HL-60 (cell line): ENCODE measurements at regions not wholly inside any gene's neighbourhood (a gene's known extent, or its start where the extent isn't known, plus 50 kb on each side); places are given as distances from the start of the nearest gene placed in this dataset.

ENCODE experiments used
- DNase-seq, 2 experiments: peaks; one replicate each; pipeline ENCODE4 v3.0.0-alpha.2; 2010 to 2020; ENCODE audit warnings: low read depth in 1 of 2, low spot score in 1 of 2
- H3K27ac ChIP-seq: fragments of 250-450 bp; sonication (Bioruptor Pico); replicated peaks from 2 replicates; pipeline ENCODE4 v1.5.1; 2020; ENCODE audit warnings: mild to moderate bottlenecking, moderate library complexity
- H3K27me3 ChIP-seq: fragments of 250-450 bp; sonication (Bioruptor Pico); 2 replicates; pipeline ENCODE4 v1.5.1; 2021; ENCODE audit warnings: mild to moderate bottlenecking, moderate library complexity; ENCODE audit not compliant: insufficient read depth, poor library complexity, severe bottlenecking
- H3K4me3 ChIP-seq: replicated peaks from 2 replicates; pipeline ENCODE4 v1.5.1; 2011; ENCODE audit warnings: mild to moderate bottlenecking, control low read depth, low read length; ENCODE audit not compliant: insufficient read depth
- GABPA ChIP-seq: IDR thresholded peaks from 2 replicates; pipeline ENCODE4 v1.6.1; 2012; ENCODE audit warnings: low read depth
- POLR2AphosphoS5 ChIP-seq: IDR thresholded peaks from 2 replicates; pipeline ENCODE4 v1.6.1; 2012; ENCODE audit warnings: low read depth
- REST ChIP-seq: IDR thresholded peaks from 2 replicates; pipeline ENCODE4 v1.6.1; 2012; ENCODE audit warnings: low read depth; ENCODE audit not compliant: insufficient replicate concordance
- SPI1 ChIP-seq: IDR thresholded peaks from 2 replicates; pipeline ENCODE4 v1.6.1; 2012; ENCODE audit warnings: low read depth, mild to moderate bottlenecking, borderline replicate concordance
- TF ChIP-seq, protein P1 (sequence below): IDR thresholded peaks from one replicate; pipeline ENCODE4 v1.5.1; 2011; ENCODE audit warnings: low read length, control low read depth, inconsistent platforms; ENCODE audit not compliant: insufficient read depth

DNA sequence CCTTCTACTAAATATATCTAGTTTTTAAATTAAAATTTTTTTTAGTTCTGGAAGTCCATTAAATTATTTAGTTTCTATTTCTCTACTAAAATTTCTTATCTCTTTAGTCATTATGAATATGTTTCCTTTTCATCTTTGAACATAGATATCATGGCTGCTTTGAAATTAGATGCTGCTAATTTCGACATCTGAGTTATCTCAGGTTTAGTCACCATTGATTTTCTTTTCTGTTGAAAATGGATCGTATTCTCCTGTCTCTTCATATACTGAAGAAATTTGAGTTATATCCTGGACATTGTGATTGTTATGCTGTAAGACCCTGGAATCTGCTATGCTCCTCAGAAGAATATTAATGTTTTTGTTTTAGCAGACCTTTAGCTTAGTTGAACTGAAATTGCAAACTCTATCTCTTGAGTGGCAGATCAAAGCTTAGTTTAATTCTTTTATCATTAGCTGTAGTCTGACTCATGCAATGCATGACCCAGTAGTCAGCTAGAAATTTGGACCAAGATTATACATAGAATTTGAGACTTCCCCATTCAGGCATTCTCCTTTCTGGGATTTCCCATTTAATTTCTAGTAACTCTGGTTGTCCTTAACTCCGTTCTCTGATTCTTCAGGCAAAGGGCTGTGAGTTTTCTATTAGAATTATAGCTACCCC, 439.8 kb upstream of the IL12A start:
- Histone ChIP-seq H3K27me3 (no peaks in the 10 kb centered on the region), H3K27ac (no peak overlapping the region), H3K4me3 (no peak overlapping the region)
- DNase-seq: no peak
- no peak for TF ChIP-seq SPI1
- no peak for TF ChIP-seq POLR2AphosphoS5
- TF ChIP-seq, protein P1, sequence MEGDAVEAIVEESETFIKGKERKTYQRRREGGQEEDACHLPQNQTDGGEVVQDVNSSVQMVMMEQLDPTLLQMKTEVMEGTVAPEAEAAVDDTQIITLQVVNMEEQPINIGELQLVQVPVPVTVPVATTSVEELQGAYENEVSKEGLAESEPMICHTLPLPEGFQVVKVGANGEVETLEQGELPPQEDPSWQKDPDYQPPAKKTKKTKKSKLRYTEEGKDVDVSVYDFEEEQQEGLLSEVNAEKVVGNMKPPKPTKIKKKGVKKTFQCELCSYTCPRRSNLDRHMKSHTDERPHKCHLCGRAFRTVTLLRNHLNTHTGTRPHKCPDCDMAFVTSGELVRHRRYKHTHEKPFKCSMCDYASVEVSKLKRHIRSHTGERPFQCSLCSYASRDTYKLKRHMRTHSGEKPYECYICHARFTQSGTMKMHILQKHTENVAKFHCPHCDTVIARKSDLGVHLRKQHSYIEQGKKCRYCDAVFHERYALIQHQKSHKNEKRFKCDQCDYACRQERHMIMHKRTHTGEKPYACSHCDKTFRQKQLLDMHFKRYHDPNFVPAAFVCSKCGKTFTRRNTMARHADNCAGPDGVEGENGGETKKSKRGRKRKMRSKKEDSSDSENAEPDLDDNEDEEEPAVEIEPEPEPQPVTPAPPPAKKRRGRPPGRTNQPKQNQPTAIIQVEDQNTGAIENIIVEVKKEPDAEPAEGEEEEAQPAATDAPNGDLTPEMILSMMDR: no peak
- no peak for TF ChIP-seq REST
- TF ChIP-seq GABPA: no peak

GRCh38 chr3:159555205-159555604, 433.4 kb upstream of the IL12A start:
- no peak overlapping the region for H3K27ac ChIP-seq
- H3K4me3 ChIP-seq: no peak overlapping the region
- TF ChIP-seq POLR2AphosphoS5 (no peak), GABPA (no peak), REST (no peak), SPI1 (no peak)
- TF ChIP-seq, protein P1: no peak
- H3K27me3 ChIP-seq: no peaks in the 10 kb centered on the region
- no peak for DNase-seq

DNA sequence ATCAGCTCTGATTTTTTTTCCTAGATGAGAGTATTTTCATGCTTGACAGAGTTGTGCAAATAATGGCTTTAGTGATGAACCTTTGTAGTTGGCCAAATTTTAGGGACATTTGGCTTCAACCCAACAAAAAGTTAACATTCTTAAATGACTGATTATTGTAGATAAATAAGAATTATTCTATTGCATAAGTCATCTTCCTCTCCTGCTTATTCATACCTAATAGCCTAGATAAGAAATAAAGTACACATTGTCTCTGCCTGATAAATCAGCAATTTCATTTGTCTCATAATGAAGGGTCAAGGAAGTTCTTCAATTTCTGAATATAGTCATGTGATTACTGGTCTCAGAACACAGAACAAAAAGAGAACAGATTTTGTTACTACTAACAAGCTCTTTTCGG, 428.9 kb upstream of the IL12A start:
- Histone ChIP-seq H3K27me3 (no peaks in the 10 kb centered on the region), H3K27ac (no peak overlapping the region), H3K4me3 (no peak overlapping the region)
- TF ChIP-seq, protein P1: no peak
- no peak for TF ChIP-seq SPI1
- no peak for TF ChIP-seq GABPA
- no peak for TF ChIP-seq POLR2AphosphoS5
- TF ChIP-seq REST: no peak
- DNase-seq: no peak
